Endothelial cell of umbilical vein (primary cell): ENCODE measurements at regions not wholly inside any gene's neighbourhood (a gene's known extent, or its start where the extent isn't known, plus 50 kb on each side); places are given as distances from the start of the nearest gene placed in this dataset.

ENCODE experiments used
- BruUV-seq: library from RNA; stranded (reverse); fragments of 400-500 nt; replicated peaks from 2 replicates; lab custom pipeline; 2021; lab: Mats Ljungman, UMichigan
- CTCF ChIA-PET: fragments of 300-600, 350-600 bp; sonication (Branson Sonifier 250); formaldehyde crosslinking; loops from one replicate; lab custom pipeline; 2021; ENCODE audit warnings: antibody characterized with exemption, inconsistent platforms; lab: Charles Lee
- POLR2A ChIA-PET: fragments of 300-600, 350-600 bp; sonication (Branson Sonifier 250); formaldehyde crosslinking; loops from one replicate; lab custom pipeline; 2021; ENCODE audit warnings: antibody characterized with exemption, inconsistent platforms; lab: Charles Lee
- DNase-seq: peaks from one replicate; pipeline ENCODE4 v3.0.0-alpha.2; 2011; ENCODE audit warnings: low read depth, low spot score
- FAIRE-seq: peaks from 2 replicates; lab custom pipeline; 2011; peaks lifted over from hg19 to GRCh38; lab: Jason Lieb, UNC
- H2AFZ ChIP-seq: 2 replicates; pipeline ENCODE4 v1.6.0; 2012; ENCODE audit warnings: low read depth, low read length, control low read depth, inconsistent platforms
- H3K27ac ChIP-seq: 2 replicates; pipeline ENCODE4 v1.5.1; 2011; ENCODE audit warnings: low read depth, mild to moderate bottlenecking, control low read depth, low read length, moderate library complexity; ENCODE audit not compliant: insufficient read depth
- H3K27me3 ChIP-seq, 2 experiments: 2 replicates each; pipeline versions ENCODE4 v1.6.0 to v1.6.1; 2011; ENCODE audit warnings: low read length in 2 of 2, mixed read lengths in 1 of 2; ENCODE audit not compliant: control insufficient read depth in 2 of 2, insufficient read depth in 2 of 2
- H3K36me3 ChIP-seq, 2 experiments: 2 replicates in 1 of 2; 3 replicates in 1 of 2; pipeline ENCODE4 v1.5.1; 2011; ENCODE audit warnings: low read length in 2 of 2, mild to moderate bottlenecking in 1 of 2, moderate library complexity in 1 of 2; ENCODE audit not compliant: control insufficient read depth in 2 of 2, insufficient read depth in 2 of 2; ENCODE audit errors: extremely low read depth in 1 of 2
- H3K4me1 ChIP-seq: 3 replicates; pipeline ENCODE4 v1.5.1; 2011; ENCODE audit warnings: mild to moderate bottlenecking, low read length; ENCODE audit not compliant: control insufficient read depth, insufficient read depth; ENCODE audit errors: extremely low read depth
- H3K4me2 ChIP-seq: 2 replicates; pipeline ENCODE4 v1.6.1; 2011; ENCODE audit warnings: low read length, control low read depth, mixed read lengths; ENCODE audit not compliant: insufficient read depth
- H3K4me3 ChIP-seq, 3 experiments: fragments of 200-600 bp in 1 of 3; sonication (generic), shearing (Covaris generic) in 1 of 3; replicated peaks in 1 of 3; 2 replicates each; pipeline ENCODE4 v1.5.1; 2011 to 2016; ENCODE audit warnings: control low read depth in 3 of 3, low read length in 3 of 3, mild to moderate bottlenecking in 2 of 3, inconsistent platforms in 1 of 3, low read depth in 1 of 3, moderate library complexity in 1 of 3; ENCODE audit not compliant: insufficient read depth in 1 of 3
- H3K79me2 ChIP-seq: 2 replicates; pipeline ENCODE4 v1.6.0; 2012; ENCODE audit warnings: low read length, inconsistent platforms; ENCODE audit not compliant: control insufficient read depth, insufficient read depth
- H3K9ac ChIP-seq: replicated peaks from 2 replicates; pipeline ENCODE3; 2011; ENCODE audit warnings: low read length, control low read depth; ENCODE audit not compliant: insufficient read depth; ENCODE audit errors: extremely low read depth
- H3K9me1 ChIP-seq: replicated peaks from 3 replicates; pipeline ENCODE4 v1.6.0; 2011; ENCODE audit warnings: mild to moderate bottlenecking, low read length; ENCODE audit not compliant: control insufficient read depth, insufficient read depth; ENCODE audit errors: extremely low read depth
- H3K9me3 ChIP-seq: replicated peaks from 2 replicates; pipeline ENCODE4 v1.5.1; 2012; ENCODE audit warnings: low read length, inconsistent platforms; ENCODE audit not compliant: control insufficient read depth, insufficient read depth
- H4K20me1 ChIP-seq: replicated peaks from 2 replicates; pipeline ENCODE3; 2011; ENCODE audit warnings: mild to moderate bottlenecking, low read length; ENCODE audit not compliant: control insufficient read depth, insufficient read depth; ENCODE audit errors: extremely low read depth
- EZH2 ChIP-seq: IDR thresholded peaks from 2 replicates; pipeline ENCODE4 v1.6.1; 2012; ENCODE audit warnings: borderline replicate concordance, low read depth, mild to moderate bottlenecking, moderate library complexity, low read length, inconsistent platforms; ENCODE audit not compliant: severe bottlenecking
- FOS ChIP-seq: IDR thresholded peaks from 2 replicates; pipeline ENCODE4 v1.6.1; 2011; ENCODE audit warnings: mild to moderate bottlenecking, low read length, moderate library complexity, borderline replicate concordance; ENCODE audit not compliant: insufficient read depth
- GATA2 ChIP-seq: IDR thresholded peaks from 2 replicates; pipeline ENCODE4 v1.7.0; 2011; ENCODE audit warnings: low read depth, mild to moderate bottlenecking, moderate library complexity, mixed read lengths, low read length; ENCODE audit not compliant: insufficient read length, insufficient read depth
- JUN ChIP-seq: IDR thresholded peaks from 2 replicates; pipeline ENCODE4 v1.6.1; 2011; ENCODE audit warnings: borderline replicate concordance, low read depth; ENCODE audit not compliant: insufficient read length, insufficient read depth
- MYC ChIP-seq: IDR thresholded peaks from one replicate; pipeline ENCODE4 v1.6.1; 2011; ENCODE audit warnings: mild to moderate bottlenecking, low read depth, low read length
- POLR2A ChIP-seq: IDR thresholded peaks from 2 replicates; pipeline ENCODE4 v1.6.1; 2012; ENCODE audit warnings: low read depth, mild to moderate bottlenecking, control low read depth, low read length
- POLR2AphosphoS5 ChIP-seq: IDR thresholded peaks from 2 replicates; pipeline ENCODE4 v1.6.1; 2012; ENCODE audit warnings: low read depth, mild to moderate bottlenecking, control low read depth, low read length, moderate library complexity; ENCODE audit not compliant: insufficient read depth
- dilution Hi-C: fragments of 300-500 bp; cut with MboI; formaldehyde crosslinking; loops from one replicate; pipeline ENCODE4 v1.15.0; 2019; ENCODE audit warnings: low sequenced_read_pairs; ENCODE audit not compliant: extremely low pct_ligation_motif_present
- intact Hi-C: fragments of 100-400 bp; cut with micrococcal nuclease; formaldehyde crosslinking; loops from one replicate; pipeline ENCODE4 v1.10.0; 2022
- TF ChIP-seq, protein P1 (sequence below), 2 donors: IDR thresholded peaks; 1 replicate in 1 of 2; 2 replicates in 1 of 2; pipeline ENCODE4 v1.5.1; 2011; ENCODE audit warnings: low read length in 2 of 2, mild to moderate bottlenecking in 2 of 2, moderate library complexity in 2 of 2, control low read depth in 1 of 2, inconsistent platforms in 1 of 2, low read depth in 1 of 2; ENCODE audit not compliant: insufficient read depth in 1 of 2; ENCODE audit errors: extremely low read depth in 1 of 2
- TF ChIP-seq, protein P2 (sequence below): IDR thresholded peaks from 2 replicates; pipeline ENCODE4 v1.6.1; 2011; ENCODE audit not compliant: insufficient read depth, insufficient read length

DNA sequence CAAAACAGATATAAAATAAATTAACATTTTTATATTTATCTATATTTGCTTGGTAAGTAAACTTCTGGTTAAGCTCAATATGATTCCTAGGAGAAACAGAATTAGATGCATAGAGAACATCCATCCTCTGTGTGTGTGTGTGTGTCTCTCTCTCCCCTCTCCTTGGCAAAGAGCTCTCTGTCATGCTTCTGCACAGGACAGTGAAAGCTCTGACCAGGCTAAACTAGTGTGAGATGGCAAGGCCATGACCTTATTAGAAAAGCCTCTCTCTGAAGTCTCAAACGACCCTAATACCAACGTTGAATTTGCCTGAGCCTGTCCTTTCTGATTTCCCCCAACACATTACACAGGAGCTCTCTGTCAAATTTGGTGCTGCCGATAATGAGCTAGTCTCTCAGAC, 746.0 kb downstream of the VGLL3 start:
- H3K9me1 ChIP-seq: no peaks in the 10 kb centered on the region
- H3K79me2 ChIP-seq: no peaks in the 10 kb centered on the region
- CTCF ChIA-PET: no interaction called here
- H3K9ac ChIP-seq: no peak overlapping the region
- no peaks in the 10 kb centered on the region for H3K4me1 ChIP-seq
- no peak overlapping the region for H2AFZ ChIP-seq
- POLR2A ChIA-PET: no interaction called here
- no peaks in the 10 kb centered on the region for H3K36me3 ChIP-seq
- peaks cover 2% of the 10 kb centered on the region for H3K9me3 ChIP-seq
- H4K20me1 ChIP-seq: no peaks in the 10 kb centered on the region
- no peak for FAIRE-seq
- no peaks in the 10 kb centered on the region for H3K27me3 ChIP-seq
- H3K4me3 ChIP-seq: no peak overlapping the region
- no TSS peak for BruUV-seq
- dilution Hi-C loops (no loop called here), intact Hi-C loops (no loop called here)
- H3K27ac ChIP-seq: no peak overlapping the region
- H3K4me2 ChIP-seq: no peak overlapping the region
- DNase-seq: no peak
- no peak for TF ChIP-seq MYC
- no peak for TF ChIP-seq JUN
- TF ChIP-seq POLR2AphosphoS5: no peak
- TF ChIP-seq GATA2: no peak
- TF ChIP-seq, protein P1, sequence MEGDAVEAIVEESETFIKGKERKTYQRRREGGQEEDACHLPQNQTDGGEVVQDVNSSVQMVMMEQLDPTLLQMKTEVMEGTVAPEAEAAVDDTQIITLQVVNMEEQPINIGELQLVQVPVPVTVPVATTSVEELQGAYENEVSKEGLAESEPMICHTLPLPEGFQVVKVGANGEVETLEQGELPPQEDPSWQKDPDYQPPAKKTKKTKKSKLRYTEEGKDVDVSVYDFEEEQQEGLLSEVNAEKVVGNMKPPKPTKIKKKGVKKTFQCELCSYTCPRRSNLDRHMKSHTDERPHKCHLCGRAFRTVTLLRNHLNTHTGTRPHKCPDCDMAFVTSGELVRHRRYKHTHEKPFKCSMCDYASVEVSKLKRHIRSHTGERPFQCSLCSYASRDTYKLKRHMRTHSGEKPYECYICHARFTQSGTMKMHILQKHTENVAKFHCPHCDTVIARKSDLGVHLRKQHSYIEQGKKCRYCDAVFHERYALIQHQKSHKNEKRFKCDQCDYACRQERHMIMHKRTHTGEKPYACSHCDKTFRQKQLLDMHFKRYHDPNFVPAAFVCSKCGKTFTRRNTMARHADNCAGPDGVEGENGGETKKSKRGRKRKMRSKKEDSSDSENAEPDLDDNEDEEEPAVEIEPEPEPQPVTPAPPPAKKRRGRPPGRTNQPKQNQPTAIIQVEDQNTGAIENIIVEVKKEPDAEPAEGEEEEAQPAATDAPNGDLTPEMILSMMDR (IDR thresholded peaks at IDR 0.05; ENCODE audit: extremely low read depth in 1 of 2, insufficient read depth in 1 of 2, low read depth in 1 of 2, low read length in 2 of 2): no peak
- TF ChIP-seq, protein P2, sequence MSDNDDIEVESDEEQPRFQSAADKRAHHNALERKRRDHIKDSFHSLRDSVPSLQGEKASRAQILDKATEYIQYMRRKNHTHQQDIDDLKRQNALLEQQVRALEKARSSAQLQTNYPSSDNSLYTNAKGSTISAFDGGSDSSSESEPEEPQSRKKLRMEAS: no peak
- no peak for TF ChIP-seq FOS
- no peak for TF ChIP-seq POLR2A
- TF ChIP-seq EZH2: no peak
